OCI-LY3 (cell line): ENCODE measurements at regions not wholly inside any gene's neighbourhood (a gene's known extent, or its start where the extent isn't known, plus 50 kb on each side); places are given as distances from the start of the nearest gene placed in this dataset.

Experiments used
- H2AFZ ChIP-seq: fragments of 200-600, 300-600 bp; shearing (Covaris generic); 2 replicates; pipeline ENCODE4 v1.6.0; 2014; ENCODE audit warnings: antibody characterized with exemption, low read depth, low read length
- H3K27ac ChIP-seq: fragments of 200-600, 300-600 bp; sonication (generic); 2 replicates; pipeline ENCODE4 v1.5.1; 2014; ENCODE audit warnings: mild to moderate bottlenecking, low read length, moderate library complexity, mixed read lengths
- H3K27me3 ChIP-seq: fragments of 200-600, 300-600 bp; sonication (generic); 2 replicates; pipeline ENCODE4 v1.6.1; 2014; ENCODE audit warnings: low read depth, low read length, mixed read lengths
- H3K36me3 ChIP-seq: fragments of 200-600, 300-600 bp; sonication (generic); replicated peaks from 2 replicates; pipeline ENCODE3; 2014; ENCODE audit warnings: low read depth, low read length, mixed read lengths
- H3K4me1 ChIP-seq: fragments of 300-600, 200-600 bp; sonication (generic); 2 replicates; pipeline ENCODE4 v1.6.1; 2014; ENCODE audit warnings: low read length, mixed read lengths
- H3K4me2 ChIP-seq: fragments of 200-600, 300-600 bp; sonication (generic); 2 replicates; pipeline ENCODE4 v1.6.1; 2014; ENCODE audit warnings: low read length, mixed read lengths
- H3K4me3 ChIP-seq: fragments of 300-600, 200-600 bp; sonication (generic); 2 replicates; pipeline ENCODE4 v1.5.1; 2014; ENCODE audit warnings: antibody characterized with exemption, mild to moderate bottlenecking, low read length, moderate library complexity
- H3K79me2 ChIP-seq: fragments of 300-600, 200-600 bp; shearing (Covaris generic); 2 replicates; pipeline ENCODE4 v1.6.1; 2014; ENCODE audit warnings: mild to moderate bottlenecking, low read length, mixed read lengths
- H3K9ac ChIP-seq: fragments of 300-600, 200-600 bp; shearing (Covaris generic); 2 replicates; pipeline ENCODE4 v1.6.0; 2014; ENCODE audit warnings: mild to moderate bottlenecking, low read length, moderate library complexity
- H3K9me3 ChIP-seq: fragments of 200-600, 300-600 bp; shearing (Covaris generic); 2 replicates; pipeline ENCODE4 v1.6.1; 2014; ENCODE audit warnings: low read length, mixed read lengths; ENCODE audit not compliant: insufficient read depth
- H4K20me1 ChIP-seq: fragments of 200-600, 300-600 bp; sonication (generic); 2 replicates; pipeline ENCODE4 v1.6.1; 2016; ENCODE audit warnings: low read length, mixed read lengths; ENCODE audit not compliant: insufficient read depth
- EZH2phosphoT487 ChIP-seq: fragments of 200-600 bp; shearing (Covaris generic); IDR thresholded peaks from 2 replicates; pipeline ENCODE4 v1.6.1; 2018; ENCODE audit warnings: antibody characterized with exemption, mixed run types, low read depth
- TF ChIP-seq, protein P1 (sequence below): fragments of 200-600, 300-600 bp; sonication (generic); IDR thresholded peaks from 2 replicates; pipeline ENCODE4 v1.5.1; 2014; ENCODE audit warnings: antibody characterized with exemption, low read length, low read depth

DNA sequence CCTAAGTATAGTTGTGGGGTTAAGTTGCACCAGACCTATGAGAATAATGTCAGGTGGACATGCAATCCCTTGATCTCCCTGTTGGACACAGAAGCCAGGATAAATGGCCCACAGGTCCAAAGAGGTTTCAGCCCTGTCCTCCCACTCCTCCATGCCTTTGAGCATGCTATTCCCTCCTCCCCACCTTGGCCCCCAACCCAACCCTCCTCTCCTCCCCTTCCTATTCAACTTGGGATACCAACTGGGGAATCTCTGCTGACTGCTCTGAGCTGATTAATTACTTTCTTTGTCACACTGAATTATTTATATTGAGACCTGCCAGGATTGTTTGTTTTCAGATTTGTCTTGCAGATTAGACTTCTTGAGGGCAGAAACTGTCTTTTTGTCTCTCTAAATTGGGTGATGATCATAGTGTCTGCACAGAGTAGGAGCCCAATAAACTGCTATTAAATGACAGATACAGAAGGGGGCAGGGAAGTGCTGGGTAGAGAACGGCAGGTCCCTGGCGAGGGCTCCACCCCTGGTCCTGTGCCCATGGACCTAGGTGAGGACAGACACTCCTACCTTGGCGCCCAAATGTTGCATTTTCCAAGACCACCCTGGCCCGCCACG lies 120.9 kb downstream of the UNC5CL start:
- H4K20me1 ChIP-seq: no peaks in the 10 kb centered on the region
- H3K4me3 ChIP-seq: no peak overlapping the region
- H3K79me2 ChIP-seq: no peaks in the 10 kb centered on the region
- H3K27ac ChIP-seq: no peak overlapping the region
- no peak overlapping the region for H2AFZ ChIP-seq
- no peaks in the 10 kb centered on the region for H3K36me3 ChIP-seq
- H3K4me2 ChIP-seq: no peak overlapping the region
- H3K27me3 ChIP-seq: peaks cover 50% of the 10 kb centered on the region
- H3K4me1 ChIP-seq: peaks cover 6% of the 10 kb centered on the region
- no peaks in the 10 kb centered on the region for H3K9me3 ChIP-seq
- H3K9ac ChIP-seq: no peak overlapping the region
- TF ChIP-seq, protein P1, sequence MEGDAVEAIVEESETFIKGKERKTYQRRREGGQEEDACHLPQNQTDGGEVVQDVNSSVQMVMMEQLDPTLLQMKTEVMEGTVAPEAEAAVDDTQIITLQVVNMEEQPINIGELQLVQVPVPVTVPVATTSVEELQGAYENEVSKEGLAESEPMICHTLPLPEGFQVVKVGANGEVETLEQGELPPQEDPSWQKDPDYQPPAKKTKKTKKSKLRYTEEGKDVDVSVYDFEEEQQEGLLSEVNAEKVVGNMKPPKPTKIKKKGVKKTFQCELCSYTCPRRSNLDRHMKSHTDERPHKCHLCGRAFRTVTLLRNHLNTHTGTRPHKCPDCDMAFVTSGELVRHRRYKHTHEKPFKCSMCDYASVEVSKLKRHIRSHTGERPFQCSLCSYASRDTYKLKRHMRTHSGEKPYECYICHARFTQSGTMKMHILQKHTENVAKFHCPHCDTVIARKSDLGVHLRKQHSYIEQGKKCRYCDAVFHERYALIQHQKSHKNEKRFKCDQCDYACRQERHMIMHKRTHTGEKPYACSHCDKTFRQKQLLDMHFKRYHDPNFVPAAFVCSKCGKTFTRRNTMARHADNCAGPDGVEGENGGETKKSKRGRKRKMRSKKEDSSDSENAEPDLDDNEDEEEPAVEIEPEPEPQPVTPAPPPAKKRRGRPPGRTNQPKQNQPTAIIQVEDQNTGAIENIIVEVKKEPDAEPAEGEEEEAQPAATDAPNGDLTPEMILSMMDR: no peak
- TF ChIP-seq EZH2phosphoT487: no peak

DNA sequence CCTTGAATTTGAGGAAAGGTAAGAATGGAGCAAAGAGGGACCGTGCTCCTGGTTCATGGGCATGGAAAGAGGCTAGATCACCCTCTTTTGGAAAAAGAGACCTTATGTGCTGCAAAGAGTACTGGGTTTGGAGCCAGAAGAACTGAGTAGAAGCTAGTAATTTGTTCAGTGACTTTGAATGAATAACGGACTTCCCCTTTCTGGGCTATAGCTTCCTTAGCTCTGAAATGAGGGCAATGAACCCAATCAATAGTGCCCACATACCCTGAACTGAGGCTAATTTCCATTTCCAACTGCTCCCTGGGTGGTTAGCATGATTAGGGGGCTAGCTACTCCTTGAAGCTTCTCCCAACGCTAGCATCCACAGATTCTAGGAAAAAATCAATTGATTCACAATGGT lies 121.4 kb downstream of the UNC5CL start:
- H3K9me3 ChIP-seq: no peaks in the 10 kb centered on the region
- TF ChIP-seq, protein P1: no peak
- no peak for TF ChIP-seq EZH2phosphoT487
- no peaks in the 10 kb centered on the region for H3K36me3 ChIP-seq
- no peaks in the 10 kb centered on the region for H3K79me2 ChIP-seq
- H3K4me1 ChIP-seq: peaks cover 6% of the 10 kb centered on the region
- no peak overlapping the region for H3K9ac ChIP-seq
- H3K4me3 ChIP-seq: no peak overlapping the region
- no peak overlapping the region for H3K27ac ChIP-seq
- H2AFZ ChIP-seq: no peak overlapping the region
- H3K27me3 ChIP-seq: peaks cover 47% of the 10 kb centered on the region
- H4K20me1 ChIP-seq: no peaks in the 10 kb centered on the region
- no peak overlapping the region for H3K4me2 ChIP-seq

DNA sequence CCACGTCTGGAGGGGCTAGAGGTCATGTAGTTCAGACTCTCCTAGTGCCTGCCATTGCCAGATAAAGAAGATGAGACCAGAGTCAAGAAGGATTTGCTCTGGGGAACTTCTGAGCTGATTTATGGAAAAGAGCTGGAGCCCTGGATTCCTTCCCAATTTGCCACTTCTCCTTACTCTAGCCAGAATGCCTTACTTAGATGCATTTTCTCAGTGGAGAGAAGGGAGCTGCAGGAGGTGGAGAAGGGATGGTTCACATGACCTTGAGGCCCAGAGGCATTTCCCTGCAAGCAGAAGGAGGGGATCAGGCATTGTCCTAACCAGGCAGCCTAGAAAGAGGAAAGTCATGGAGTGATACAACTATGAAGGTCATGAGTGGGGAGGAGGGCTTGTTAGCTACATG lies 122.2 kb downstream of the UNC5CL start:
- no peak overlapping the region for H3K27ac ChIP-seq
- H3K36me3 ChIP-seq: no peaks in the 10 kb centered on the region
- no peak overlapping the region for H3K4me3 ChIP-seq
- peaks cover 41% of the 10 kb centered on the region for H3K27me3 ChIP-seq
- peaks cover 9% of the 10 kb centered on the region for H3K4me1 ChIP-seq
- H3K9me3 ChIP-seq: no peaks in the 10 kb centered on the region
- H3K4me2 ChIP-seq: no peak overlapping the region
- H3K79me2 ChIP-seq: no peaks in the 10 kb centered on the region
- TF ChIP-seq EZH2phosphoT487: no peak
- TF ChIP-seq, protein P1: no peak
- no peaks in the 10 kb centered on the region for H4K20me1 ChIP-seq
- H2AFZ ChIP-seq: no peak overlapping the region
- no peak overlapping the region for H3K9ac ChIP-seq

DNA sequence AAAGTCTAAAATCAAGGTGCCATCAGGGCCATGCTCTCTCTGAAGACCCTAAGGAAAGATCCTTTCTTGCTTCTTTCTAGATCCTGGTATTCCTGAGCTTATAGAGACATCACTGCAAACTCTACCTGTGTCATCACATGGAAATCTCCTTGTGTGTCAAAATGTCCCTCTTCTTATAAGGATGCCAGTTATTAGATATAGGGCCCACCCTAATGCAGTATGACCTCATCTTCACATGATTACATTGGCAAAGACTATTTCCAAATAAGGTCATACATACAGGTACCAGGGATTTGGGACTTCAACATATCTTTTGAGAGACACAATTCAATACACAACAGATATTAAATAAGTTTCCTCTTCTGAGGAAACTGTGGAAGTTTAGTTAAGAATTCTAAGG lies 123.9 kb downstream of the UNC5CL start:
- peaks cover 9% of the 10 kb centered on the region for H3K4me1 ChIP-seq
- H3K9ac ChIP-seq: no peak overlapping the region
- no peak overlapping the region for H2AFZ ChIP-seq
- peaks cover 35% of the 10 kb centered on the region for H3K27me3 ChIP-seq
- H3K4me3 ChIP-seq: no peak overlapping the region
- no peaks in the 10 kb centered on the region for H3K36me3 ChIP-seq
- H4K20me1 ChIP-seq: no peaks in the 10 kb centered on the region
- H3K9me3 ChIP-seq: no peaks in the 10 kb centered on the region
- H3K4me2 ChIP-seq: no peak overlapping the region
- no peaks in the 10 kb centered on the region for H3K79me2 ChIP-seq
- H3K27ac ChIP-seq: no peak overlapping the region
- TF ChIP-seq EZH2phosphoT487: no peak
- TF ChIP-seq, protein P1: no peak
